H9 (cell line): ENCODE measurements at regions not wholly inside any gene's neighbourhood (a gene's known extent, or its start where the extent isn't known, plus 50 kb on each side); places are given as distances from the start of the nearest gene placed in this dataset.

Source experiments
- DNase-seq: peaks from one replicate; pipeline ENCODE4 v3.0.0-alpha.2; 2017
- H2AFZ ChIP-seq: one replicate; pipeline ENCODE4 v1.6.1; 2013; ENCODE audit warnings: mild to moderate bottlenecking, low read length, control low read depth, moderate library complexity
- H2AK5ac ChIP-seq: 2 replicates; pipeline ENCODE4 v1.6.1; 2013; ENCODE audit warnings: low read length, control low read depth, mixed read lengths; ENCODE audit not compliant: insufficient read length
- H2BK120ac ChIP-seq: one replicate; pipeline ENCODE4 v1.6.1; 2013; ENCODE audit warnings: low read depth, mild to moderate bottlenecking, low read length, control low read depth, inconsistent platforms; ENCODE audit not compliant: poor library complexity, severe bottlenecking
- H2BK12ac ChIP-seq: 2 replicates; pipeline ENCODE4 v1.6.1; 2013; ENCODE audit warnings: low read length, control low read depth, mixed read lengths, low read depth; ENCODE audit not compliant: insufficient read length
- H2BK15ac ChIP-seq: 2 replicates; pipeline ENCODE4 v1.6.1; 2013; ENCODE audit warnings: low read depth, low read length, control low read depth
- H2BK20ac ChIP-seq: one replicate; pipeline ENCODE4 v1.6.1; 2013; ENCODE audit warnings: low read depth, mild to moderate bottlenecking, low read length, control low read depth, inconsistent platforms; ENCODE audit not compliant: poor library complexity, severe bottlenecking
- H2BK5ac ChIP-seq: 2 replicates; pipeline ENCODE4 v1.6.1; 2013; ENCODE audit warnings: low read length, control low read depth, mixed read lengths; ENCODE audit not compliant: insufficient read length
- H3K14ac ChIP-seq: 2 replicates; pipeline ENCODE4 v1.6.1; 2013; ENCODE audit warnings: low read length, control low read depth; ENCODE audit not compliant: insufficient read depth
- H3K18ac ChIP-seq: 2 replicates; pipeline ENCODE4 v1.6.1; 2013; ENCODE audit warnings: low read depth, mild to moderate bottlenecking, mixed read lengths, low read length, control low read depth; ENCODE audit not compliant: insufficient read length
- H3K23ac ChIP-seq: 2 replicates; pipeline ENCODE4 v1.6.1; 2013; ENCODE audit warnings: low read length, control low read depth, mixed read lengths, low read depth; ENCODE audit not compliant: insufficient read length
- H3K23me2 ChIP-seq: 2 replicates; pipeline ENCODE4 v1.6.1; 2013; ENCODE audit warnings: low read depth, mild to moderate bottlenecking, mixed read lengths, low read length, control low read depth; ENCODE audit not compliant: insufficient read length, poor library complexity, severe bottlenecking
- H3K27ac ChIP-seq: 2 replicates; pipeline ENCODE4 v1.5.1; 2013; ENCODE audit warnings: low read length, control low read depth, mixed read lengths, low read depth; ENCODE audit not compliant: insufficient read length
- H3K27me3 ChIP-seq: 2 replicates; pipeline ENCODE4 v1.6.1; 2013; ENCODE audit warnings: low read length, control low read depth, inconsistent platforms; ENCODE audit not compliant: insufficient read depth
- H3K4ac ChIP-seq: 2 replicates; pipeline ENCODE4 v1.6.1; 2013; ENCODE audit warnings: low read depth, mild to moderate bottlenecking, control low read depth, inconsistent platforms, low read length, moderate library complexity
- H3K4me1 ChIP-seq: 2 replicates; pipeline ENCODE4 v1.6.1; 2013; ENCODE audit warnings: low read length, control low read depth, inconsistent platforms; ENCODE audit not compliant: insufficient read depth
- H3K4me2 ChIP-seq: 2 replicates; pipeline ENCODE4 v1.6.1; 2013; ENCODE audit warnings: low read length, control low read depth, mixed read lengths; ENCODE audit not compliant: insufficient read length, insufficient read depth
- H3K56ac ChIP-seq: 2 replicates; pipeline ENCODE4 v1.6.1; 2013; ENCODE audit warnings: low read depth, mild to moderate bottlenecking, mixed read lengths, low read length, control low read depth; ENCODE audit not compliant: insufficient read length
- H3K79me1 ChIP-seq: 2 replicates; pipeline ENCODE4 v1.6.1; 2013; ENCODE audit warnings: low read depth, mild to moderate bottlenecking, moderate library complexity, low read length, control low read depth, inconsistent platforms; ENCODE audit not compliant: insufficient read depth, poor library complexity, severe bottlenecking
- H3K79me2 ChIP-seq: 2 replicates; pipeline ENCODE4 v1.6.1; 2013; ENCODE audit warnings: low read length, control low read depth, inconsistent platforms; ENCODE audit not compliant: insufficient read depth
- H3K9ac ChIP-seq: 2 replicates; pipeline ENCODE4 v1.6.1; 2013; ENCODE audit warnings: low read length, control low read depth, mixed read lengths; ENCODE audit not compliant: insufficient read length; ENCODE audit errors: extremely low read depth
- H3K9me3 ChIP-seq: one replicate; pipeline ENCODE4 v1.6.1; 2013; ENCODE audit warnings: low read depth, low read length, inconsistent platforms; ENCODE audit not compliant: control insufficient read depth
- H3T11ph ChIP-seq: one replicate; pipeline ENCODE4 v1.6.1; 2013; ENCODE audit warnings: mild to moderate bottlenecking, low read length, control low read depth, inconsistent platforms
- H4K20me1 ChIP-seq: one replicate; pipeline ENCODE4 v1.6.1; 2013; ENCODE audit not compliant: control insufficient read depth, insufficient read length, insufficient read depth
- H4K5ac ChIP-seq: 2 replicates; pipeline ENCODE4 v1.6.1; 2013; ENCODE audit warnings: low read depth, mild to moderate bottlenecking, mixed read lengths, low read length, control low read depth; ENCODE audit not compliant: insufficient read length
- H4K8ac ChIP-seq: replicated peaks from 2 replicates; pipeline ENCODE4 v1.6.1; 2013; ENCODE audit warnings: low read length, control low read depth, mixed read lengths, low read depth; ENCODE audit not compliant: insufficient read length
- H4K91ac ChIP-seq: 2 replicates; pipeline ENCODE4 v1.6.1; 2013; ENCODE audit warnings: low read depth, mild to moderate bottlenecking, moderate library complexity, mixed read lengths, low read length, control low read depth; ENCODE audit not compliant: insufficient read length
- H3K27ac Mint-ChIP-seq, 3 experiments: 2 replicates in 2 of 3; 3 replicates in 1 of 3; pipeline ENCODE4 v1.8.0; 2020 to 2021; ENCODE audit warnings: mixed read lengths in 3 of 3, mild to moderate bottlenecking in 1 of 3, moderate library complexity in 1 of 3
- H3K27me3 Mint-ChIP-seq: 2 replicates; pipeline ENCODE4 v1.8.0; 2021; ENCODE audit warnings: low read depth, mild to moderate bottlenecking, moderate library complexity, mixed read lengths
- H3K36me3 Mint-ChIP-seq, 3 experiments: 2 replicates in 2 of 3; 3 replicates in 1 of 3; pipeline ENCODE4 v1.8.0; 2020 to 2021; ENCODE audit warnings: low read depth in 3 of 3, mixed read lengths in 3 of 3; ENCODE audit not compliant: insufficient read depth in 1 of 3
- H3K4me1 Mint-ChIP-seq, 2 experiments: 2 replicates each; pipeline ENCODE4 v1.8.0; 2020; ENCODE audit warnings: mixed read lengths in 2 of 2
- H3K4me3 Mint-ChIP-seq, 2 experiments: 2 replicates in 1 of 2; 3 replicates in 1 of 2; pipeline ENCODE4 v1.8.0; 2020 to 2021; ENCODE audit warnings: mild to moderate bottlenecking in 2 of 2, mixed read lengths in 2 of 2, moderate library complexity in 1 of 2
- H3K9me3 Mint-ChIP-seq, 2 experiments: 2 replicates in 1 of 2; 3 replicates in 1 of 2; pipeline ENCODE4 v1.8.0; 2020; ENCODE audit warnings: mild to moderate bottlenecking in 2 of 2, mixed read lengths in 2 of 2, moderate library complexity in 1 of 2
- WGBS: extraction: QIAGEN DNeasy Blood & Tissue Kit; methylation state at CpG from one replicate; pipeline ENCODE4 v1.1.7; 2013; ENCODE audit warnings: missing lambda C conversion rate, low lambda C conversion rate, mixed read lengths; ENCODE audit not compliant: insufficient read length; ENCODE audit errors: extremely low coverage; 5-methylcytosine and 5-hydroxymethylcytosine counted together
- TF ChIP-seq, protein P1 (sequence below): fragments of 200-600 bp; sonication (generic); conservative IDR thresholded peaks from 3 replicates; pipeline ENCODE4 v1.8.0; 2021; ENCODE audit warnings: antibody characterized with exemption, mild to moderate bottlenecking

- peaks cover 15% of the 10 kb centered on the region in 2 experiments for H3K9me3 Mint-ChIP-seq
- Histone ChIP-seq H3K27ac (no peak overlapping the region), H3K56ac (no peak overlapping the region), H3K79me1 (no peaks in the 10 kb centered on the region), H3T11ph (no peak overlapping the region), H3K4me2 (no peak overlapping the region), H4K8ac (no peak overlapping the region), H2BK20ac (no peak overlapping the region), H3K79me2 (no peaks in the 10 kb centered on the region), H3K9ac (no peak overlapping the region), H2BK5ac (no peak overlapping the region), H2BK120ac (no peak overlapping the region), H3K27me3 (no peaks in the 10 kb centered on the region), H3K18ac (no peak overlapping the region), H3K4me1 (no peaks in the 10 kb centered on the region), H4K91ac (no peak overlapping the region), H3K4ac (no peak overlapping the region), H3K23me2 (no peaks in the 10 kb centered on the region), H4K20me1 (no peaks in the 10 kb centered on the region), H2BK12ac (no peak overlapping the region), H3K14ac (no peak overlapping the region), H2AK5ac (no peak overlapping the region), H3K23ac (no peak overlapping the region), H2AFZ (no peak overlapping the region), H4K5ac (no peak overlapping the region), H2BK15ac (no peak overlapping the region), H3K9me3 (no peaks in the 10 kb centered on the region)
- H3K36me3 Mint-ChIP-seq: peaks cover 0 to 15% (median 5%) of the 10 kb centered on the region in 3 experiments; a peak in 4 of 7 replicates
- H3K4me1 Mint-ChIP-seq: peaks cover 14% of the 10 kb centered on the region in 2 experiments
- peaks cover 3% of the 10 kb centered on the region; the same call in 1 of the 2 replicates for H3K27me3 Mint-ChIP-seq
- no CpG with 5 or more reads among the region's 1 CpG for WGBS
- DNase-seq: no peak
- no peak overlapping the region for H3K27ac Mint-ChIP-seq
- no peak overlapping the region for H3K4me3 Mint-ChIP-seq
- TF ChIP-seq, protein P1, sequence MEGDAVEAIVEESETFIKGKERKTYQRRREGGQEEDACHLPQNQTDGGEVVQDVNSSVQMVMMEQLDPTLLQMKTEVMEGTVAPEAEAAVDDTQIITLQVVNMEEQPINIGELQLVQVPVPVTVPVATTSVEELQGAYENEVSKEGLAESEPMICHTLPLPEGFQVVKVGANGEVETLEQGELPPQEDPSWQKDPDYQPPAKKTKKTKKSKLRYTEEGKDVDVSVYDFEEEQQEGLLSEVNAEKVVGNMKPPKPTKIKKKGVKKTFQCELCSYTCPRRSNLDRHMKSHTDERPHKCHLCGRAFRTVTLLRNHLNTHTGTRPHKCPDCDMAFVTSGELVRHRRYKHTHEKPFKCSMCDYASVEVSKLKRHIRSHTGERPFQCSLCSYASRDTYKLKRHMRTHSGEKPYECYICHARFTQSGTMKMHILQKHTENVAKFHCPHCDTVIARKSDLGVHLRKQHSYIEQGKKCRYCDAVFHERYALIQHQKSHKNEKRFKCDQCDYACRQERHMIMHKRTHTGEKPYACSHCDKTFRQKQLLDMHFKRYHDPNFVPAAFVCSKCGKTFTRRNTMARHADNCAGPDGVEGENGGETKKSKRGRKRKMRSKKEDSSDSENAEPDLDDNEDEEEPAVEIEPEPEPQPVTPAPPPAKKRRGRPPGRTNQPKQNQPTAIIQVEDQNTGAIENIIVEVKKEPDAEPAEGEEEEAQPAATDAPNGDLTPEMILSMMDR: no peak
These were observed 129.7 kb upstream of the THBS1 start for GRCh38 chr15:39451121-39451688.
